ENCODE measurements at regions not wholly inside any gene's neighbourhood (a gene's known extent, or its start where the extent isn't known, plus 50 kb on each side); places are given as distances from the start of the nearest gene placed in this dataset.

- DNase-seq (ENCODE audit: low spot score): no peak
Measured at GRCh38 chr1:87165177-87165576, 163.5 kb upstream of the LMO4 start.

GRCh38 chr1:87167157-87167789, 161.4 kb upstream of the LMO4 start:
- no peak for DNase-seq (ENCODE audit: low spot score)

- DNase-seq (ENCODE audit: low spot score): no peak
Measured at GRCh38 chr1:87167848-87168525, 160.7 kb upstream of the LMO4 start.

DNA sequence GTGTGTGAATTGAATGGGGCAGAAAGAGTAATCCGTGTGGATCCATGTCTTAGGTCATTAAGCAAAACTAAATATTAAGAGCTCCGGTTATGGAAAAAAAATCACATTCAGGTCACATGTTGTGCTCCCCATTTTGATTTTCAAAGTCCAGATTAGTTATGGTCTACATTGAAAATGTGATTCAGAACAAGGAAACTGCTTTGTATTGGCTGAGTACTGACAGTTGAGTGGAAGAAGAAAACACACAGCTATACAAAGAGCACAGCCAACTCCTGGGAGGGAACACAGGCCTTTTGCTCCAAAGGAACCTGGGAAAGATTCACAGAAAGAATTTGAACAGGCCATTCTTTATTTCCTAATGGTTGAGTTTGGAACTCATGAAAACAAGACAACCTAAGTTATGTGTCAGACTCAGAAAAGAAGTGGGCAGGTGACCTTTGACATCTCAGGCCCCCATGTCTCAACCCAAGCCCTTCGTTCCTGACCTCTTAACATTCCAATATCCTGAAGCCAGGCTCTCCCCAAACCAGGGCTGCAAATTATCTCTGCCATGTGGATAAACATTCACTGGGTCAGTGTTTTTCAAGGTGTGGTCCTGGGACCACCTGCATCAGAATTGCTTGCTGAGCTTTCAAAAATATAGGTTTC, 159.3 kb upstream of the LMO4 start:
- DNase-seq (ENCODE audit: low spot score): no peak

DNA sequence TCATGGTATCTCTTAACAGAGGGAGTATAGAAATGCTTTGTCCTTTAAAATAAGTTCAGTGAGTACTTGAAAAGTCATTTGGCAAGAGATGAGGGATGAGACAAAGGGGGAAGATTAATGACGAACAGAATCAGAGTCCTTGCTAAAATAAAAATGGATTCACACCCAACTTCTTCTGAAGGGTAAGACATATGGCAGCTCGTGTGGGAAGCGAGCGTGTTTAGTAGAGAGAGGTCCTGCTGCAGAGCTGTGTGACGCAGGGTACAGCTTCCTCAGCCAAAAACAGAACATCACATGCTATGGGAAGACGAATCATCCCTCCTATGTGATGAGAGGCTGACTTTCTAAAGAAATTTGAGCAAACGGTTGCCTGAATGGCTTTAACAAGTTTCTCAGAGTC, 158.5 kb upstream of the LMO4 start:
- no peak for DNase-seq (ENCODE audit: low spot score)

DNA sequence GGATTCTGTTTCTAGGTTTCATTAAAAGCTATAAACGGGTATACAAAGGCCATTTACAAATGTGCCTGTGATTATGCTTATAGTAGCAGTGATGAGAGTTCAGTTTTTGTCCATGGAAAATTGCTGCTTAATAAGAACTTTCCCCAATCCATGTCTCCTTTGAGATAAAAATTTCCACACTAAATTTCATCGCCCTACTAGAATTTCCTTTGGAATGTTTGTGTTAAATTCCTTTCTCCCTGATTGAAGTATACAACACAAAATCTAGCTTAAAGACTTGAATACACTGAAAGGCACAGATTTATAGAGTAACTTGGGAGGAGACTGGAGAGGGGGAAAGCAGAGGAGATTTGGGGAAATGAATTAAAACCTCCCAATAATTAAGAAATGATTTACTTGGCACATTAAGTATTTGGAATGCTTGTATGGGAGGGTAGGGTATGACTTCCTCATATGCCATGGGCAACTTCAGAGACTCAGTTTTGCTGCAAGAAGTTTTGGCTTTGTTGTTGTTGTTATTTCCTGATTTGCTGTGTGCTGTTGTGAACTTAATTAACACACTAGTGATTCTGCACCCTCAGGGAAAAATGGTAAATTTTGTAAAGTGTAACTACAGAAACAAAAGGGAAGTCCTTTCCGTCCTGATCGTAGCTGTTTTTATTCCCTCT, 157.6 kb upstream of the LMO4 start:
- no peak for DNase-seq (ENCODE audit: low spot score)

DNA sequence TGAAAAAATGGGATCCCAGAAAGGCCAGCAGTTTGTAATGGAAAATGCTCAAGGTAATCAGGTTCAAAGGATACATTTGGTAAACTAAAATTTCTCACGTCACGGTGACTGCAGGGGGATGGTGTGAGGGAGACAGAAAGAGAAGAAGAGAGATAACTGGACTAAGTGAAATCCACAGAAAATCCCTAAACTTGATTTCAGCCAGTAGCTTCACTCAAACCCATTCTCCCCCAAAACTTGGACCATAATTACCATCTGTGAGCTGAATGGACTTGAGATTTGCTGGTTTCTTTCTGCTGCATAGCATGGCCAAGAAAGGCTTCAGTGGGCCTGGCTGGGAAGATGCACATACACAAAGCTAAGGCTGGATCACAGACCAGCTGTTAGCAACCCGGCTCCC, 155.4 kb upstream of the LMO4 start:
- DNase-seq (ENCODE audit: low spot score): no peak

GRCh38 chr1:87174724-87175245, 153.9 kb upstream of the LMO4 start:
- no peak for DNase-seq (ENCODE audit: low spot score)

DNA sequence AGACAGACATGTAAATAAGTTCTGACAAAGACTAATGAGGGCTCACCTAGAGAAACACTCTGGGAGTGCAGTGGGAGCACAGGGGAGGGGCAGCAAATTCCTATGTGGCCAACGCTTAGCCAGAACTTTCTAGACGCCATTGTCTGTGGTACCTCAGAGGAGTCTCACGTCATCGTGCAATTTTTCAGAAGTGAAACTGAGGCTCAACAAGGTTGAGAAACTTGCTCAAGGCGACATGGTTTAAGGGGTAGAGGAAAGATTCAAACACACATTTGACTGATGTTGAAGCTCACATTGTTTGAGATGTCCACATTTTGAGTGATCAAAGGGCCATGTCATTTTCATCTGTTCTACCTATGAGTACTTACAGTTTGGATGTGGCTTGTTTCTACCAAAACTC, 152.6 kb upstream of the LMO4 start:
- DNase-seq (ENCODE audit: low spot score): no peak

DNA sequence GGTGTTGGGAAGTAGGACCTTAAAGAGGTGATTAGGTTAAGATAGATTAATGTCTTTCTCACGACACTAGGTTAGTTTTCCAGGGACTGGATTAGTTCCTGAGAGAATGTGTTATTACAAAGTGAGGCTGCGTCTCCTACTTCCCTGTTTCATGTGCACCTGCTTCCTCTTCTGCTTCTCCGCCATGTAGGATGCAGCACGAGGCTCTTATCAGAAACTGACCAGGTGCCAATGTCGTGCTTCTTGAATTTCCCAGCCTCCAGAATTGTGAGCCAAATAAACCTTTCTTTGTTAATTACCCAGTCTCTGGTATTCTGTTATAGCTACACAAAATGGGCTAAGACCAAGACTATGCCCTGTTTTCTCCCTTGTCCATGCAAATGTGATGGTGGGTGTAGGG, 152.2 kb upstream of the LMO4 start:
- DNase-seq (ENCODE audit: low spot score): no peak

GRCh38 chr1:87178441-87178840, 150.2 kb upstream of the LMO4 start:
- no peak for DNase-seq (ENCODE audit: low spot score)

GRCh38 chr1:87179076-87179810, 149.4 kb upstream of the LMO4 start:
- no peak for DNase-seq (ENCODE audit: low spot score)

GRCh38 chr1:87179851-87180519, 148.7 kb upstream of the LMO4 start:
- DNase-seq (ENCODE audit: low spot score): no peak

GRCh38 chr1:87180682-87181081, 148.0 kb upstream of the LMO4 start:
- DNase-seq (ENCODE audit: low spot score): no peak

GRCh38 chr1:87182611-87183010, 146.1 kb upstream of the LMO4 start:
- DNase-seq (ENCODE audit: low spot score): no peak

GRCh38 chr1:87185077-87185476, 143.6 kb upstream of the LMO4 start:
- no peak for DNase-seq (ENCODE audit: low spot score)

GRCh38 chr1:87186346-87186745, 142.3 kb upstream of the LMO4 start:
- DNase-seq (ENCODE audit: low spot score): no peak

GRCh38 chr1:87188640-87189039, 140.0 kb upstream of the LMO4 start:
- DNase-seq (ENCODE audit: low spot score): no peak

DNA sequence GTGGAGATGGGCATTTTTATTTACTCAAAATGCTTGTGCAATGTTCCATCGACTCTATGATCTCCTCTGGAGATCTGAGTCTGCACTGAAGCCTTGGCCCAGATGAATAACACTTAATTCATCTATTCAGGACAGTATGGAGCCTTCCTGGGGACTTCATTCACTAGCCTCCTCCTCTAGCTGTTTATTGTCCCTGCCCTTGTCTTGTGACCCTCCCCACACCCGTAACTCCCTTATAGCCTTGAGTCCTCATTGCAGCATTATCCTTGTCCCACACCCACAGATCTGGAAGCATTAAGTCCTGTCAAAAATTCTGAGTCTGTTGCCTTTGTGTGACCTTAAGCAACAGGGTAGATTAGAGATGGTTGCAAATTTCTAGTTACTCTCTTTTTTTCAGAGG, 138.3 kb upstream of the LMO4 start:
- no peak for DNase-seq (ENCODE audit: low spot score)

- no peak for DNase-seq (ENCODE audit: low spot score)
Measured at GRCh38 chr1:87191646-87192045, 137.0 kb upstream of the LMO4 start.

DNA sequence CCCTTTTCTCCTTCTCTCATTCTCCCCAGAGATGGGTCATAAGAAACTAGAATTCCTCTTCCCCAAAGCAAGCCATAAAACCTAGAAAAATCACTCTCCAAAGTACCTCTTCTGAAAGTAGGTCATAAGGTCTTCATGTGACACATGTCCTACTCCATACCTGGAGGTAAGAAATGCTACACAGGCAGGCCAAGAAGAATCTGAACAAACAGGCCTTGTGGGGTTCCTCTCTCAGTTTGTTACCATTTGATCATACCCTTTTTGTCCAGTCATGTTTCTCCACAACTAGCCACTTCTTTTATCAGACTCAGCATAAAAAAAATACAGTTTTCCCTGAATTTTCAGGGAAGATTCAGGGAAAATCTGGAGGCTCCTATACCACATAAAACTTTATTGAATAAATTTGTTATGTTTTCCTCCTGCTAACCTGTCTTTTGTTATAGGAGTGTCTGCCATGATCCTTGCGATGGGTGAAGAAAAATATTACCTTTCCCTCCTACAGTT, 134.4 kb upstream of the LMO4 start:
- DNase-seq (ENCODE audit: low spot score): no peak
